SH-SY5Y (cell line): ENCODE measurements at regions not wholly inside any gene's neighbourhood (a gene's known extent, or its start where the extent isn't known, plus 50 kb on each side); places are given as distances from the start of the nearest gene placed in this dataset.

ENCODE experiments used
- GATA2 ChIP-seq: IDR thresholded peaks from 2 replicates; pipeline ENCODE4 v1.6.1; 2011; ENCODE audit warnings: mild to moderate bottlenecking, low read depth, low read length
- GATA3 ChIP-seq: IDR thresholded peaks from 2 replicates; pipeline ENCODE4 v1.6.1; 2011; ENCODE audit warnings: low read depth, mild to moderate bottlenecking, low read length, moderate library complexity

- no peak for TF ChIP-seq GATA2
- TF ChIP-seq GATA3 = no peak
Observed at GRCh38 chr17:21522755-21523336, 146.7 kb downstream of the KCNJ12 start.
